Activated CD4-positive, alpha-beta memory T cell treated with anti-CD3 and anti-CD28 coated beads, Interleukin-2, amount 10 ng/mL, durations not matched to agents 7 days and 5 days (primary cell): ENCODE measurements at regions not wholly inside any gene's neighbourhood (a gene's known extent, or its start where the extent isn't known, plus 50 kb on each side); places are given as distances from the start of the nearest gene placed in this dataset.

Source experiments
- CTCF ChIA-PET: fragments of 350-600 bp; sonication (Branson Sonifier 250); formaldehyde crosslinking; loops from one replicate; lab custom pipeline; 2021; ENCODE audit warnings: antibody characterized with exemption, inconsistent platforms; lab: Charles Lee
- POLR2A ChIA-PET: fragments of 350-600 bp; sonication (Branson Sonifier 250); formaldehyde crosslinking; loops from one replicate; lab custom pipeline; 2021; ENCODE audit warnings: antibody characterized with exemption; lab: Charles Lee
- DNase-seq: peaks from one replicate; pipeline ENCODE4 v3.0.0-alpha.2; 2020
- H3K27ac Mint-ChIP-seq: one replicate; pipeline ENCODE4 v1.8.0; 2021; ENCODE audit warnings: mild to moderate bottlenecking, mixed read lengths
- H3K27me3 Mint-ChIP-seq: one replicate; pipeline ENCODE4 v1.8.0; 2021; ENCODE audit warnings: mixed read lengths
- H3K36me3 Mint-ChIP-seq: one replicate; pipeline ENCODE4 v1.8.0; 2021; ENCODE audit warnings: low read depth, mixed read lengths
- H3K4me1 Mint-ChIP-seq: one replicate; pipeline ENCODE4 v1.8.0; 2021; ENCODE audit warnings: mixed read lengths
- H3K4me3 Mint-ChIP-seq: one replicate; pipeline ENCODE4 v1.8.0; 2021; ENCODE audit warnings: mild to moderate bottlenecking, mixed read lengths
- H3K9me3 Mint-ChIP-seq: one replicate; pipeline ENCODE4 v1.8.0; 2021; ENCODE audit warnings: mixed read lengths

DNA sequence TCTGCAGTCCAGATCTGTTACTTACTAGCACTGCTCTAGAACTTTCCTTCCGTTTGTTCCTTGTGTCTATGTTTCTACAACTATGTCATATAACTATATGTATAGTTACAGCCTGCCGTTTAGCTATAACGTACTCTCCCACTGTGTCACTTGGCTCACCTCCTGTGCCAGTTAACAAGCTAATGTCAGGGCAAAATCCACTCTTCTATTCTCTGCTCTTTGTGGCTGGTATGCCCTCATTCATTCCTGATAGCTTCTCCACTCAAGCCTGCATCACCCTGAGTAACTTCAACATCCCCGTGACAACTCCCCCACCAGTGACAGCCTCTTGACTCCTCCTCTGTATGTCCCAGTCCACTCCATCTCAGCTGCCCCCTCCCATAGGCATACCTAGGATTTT lies 229.2 kb downstream of the TJP1 start:
- CTCF ChIA-PET, result no interaction called here
- Mint-ChIP-seq H3K27ac (no peak overlapping the region), H3K36me3 (no peaks in the 10 kb centered on the region), H3K27me3 (no peaks in the 10 kb centered on the region), H3K4me1 (no peaks in the 10 kb centered on the region), H3K9me3 (no peaks in the 10 kb centered on the region), H3K4me3 (no peak overlapping the region)
- no peak for DNase-seq
- POLR2A ChIA-PET, result no interaction called here

GRCh38 chr15:29590701-29591100 lies 231.6 kb downstream of the TJP1 start:
- H3K9me3 Mint-ChIP-seq, result peaks cover 2% of the 10 kb centered on the region
- CTCF ChIA-PET, result no interaction called here
- H3K4me1 Mint-ChIP-seq, result no peaks in the 10 kb centered on the region
- H3K27me3 Mint-ChIP-seq, result no peaks in the 10 kb centered on the region
- DNase-seq, result no peak
- H3K4me3 Mint-ChIP-seq, result no peak overlapping the region
- H3K36me3 Mint-ChIP-seq, result no peaks in the 10 kb centered on the region
- H3K27ac Mint-ChIP-seq, result no peak overlapping the region
- POLR2A ChIA-PET, result no interaction called here

GRCh38 chr15:29589975-29590374 lies 232.3 kb downstream of the TJP1 start:
- ChIA-PET CTCF (no interaction called here), POLR2A (no interaction called here)
- Mint-ChIP-seq H3K4me3 (no peak overlapping the region), H3K27ac (no peak overlapping the region), H3K9me3 (peaks cover 2% of the 10 kb centered on the region), H3K27me3 (no peaks in the 10 kb centered on the region), H3K36me3 (no peaks in the 10 kb centered on the region), H3K4me1 (no peaks in the 10 kb centered on the region)
- no peak for DNase-seq

DNA sequence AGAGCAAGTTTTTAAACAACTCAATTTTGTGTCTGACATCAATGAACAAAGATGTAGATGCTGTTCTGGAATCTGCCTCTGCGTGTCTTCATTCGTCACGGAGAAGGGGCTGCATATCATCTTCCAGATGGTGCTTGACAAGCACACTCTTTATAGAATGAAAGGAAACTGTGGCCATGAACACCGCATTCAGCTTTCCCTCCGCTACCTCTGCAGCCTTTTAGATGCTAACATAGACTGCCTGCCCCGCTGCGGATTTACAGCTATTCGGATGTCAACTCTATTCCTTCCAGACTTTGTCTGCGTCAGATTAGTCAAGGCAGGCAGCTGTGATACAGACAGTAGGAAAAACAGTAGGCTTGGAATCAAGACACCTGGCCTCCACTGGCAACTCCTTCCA lies 232.9 kb downstream of the TJP1 start:
- CTCF ChIA-PET, result no interaction called here
- Mint-ChIP-seq H3K4me1 (no peaks in the 10 kb centered on the region), H3K4me3 (no peak overlapping the region), H3K36me3 (no peaks in the 10 kb centered on the region), H3K27me3 (no peaks in the 10 kb centered on the region), H3K9me3 (peaks cover 3% of the 10 kb centered on the region), H3K27ac (no peak overlapping the region)
- POLR2A ChIA-PET, result no interaction called here
- DNase-seq, result no peak

- CTCF ChIA-PET, result no interaction called here
- peaks cover 39% of the 10 kb centered on the region for H3K27me3 Mint-ChIP-seq
- no peak overlapping the region for H3K27ac Mint-ChIP-seq
- DNase-seq, result no peak
- H3K36me3 Mint-ChIP-seq, result peaks cover 4% of the 10 kb centered on the region
- H3K4me3 Mint-ChIP-seq, result no peak overlapping the region
- POLR2A ChIA-PET, result no interaction called here
- H3K4me1 Mint-ChIP-seq, result peaks cover 6% of the 10 kb centered on the region
- H3K9me3 Mint-ChIP-seq, result no peaks in the 10 kb centered on the region
Measured at GRCh38 chr15:29573197-29573838, 248.9 kb downstream of the TJP1 start.

GRCh38 chr15:29571792-29572431 lies 250.4 kb downstream of the TJP1 start:
- Mint-ChIP-seq H3K9me3 (no peaks in the 10 kb centered on the region), H3K27ac (no peak overlapping the region), H3K36me3 (peaks cover 4% of the 10 kb centered on the region), H3K4me3 (peak overlapping the region; percentile 8), H3K27me3 (peaks cover 51% of the 10 kb centered on the region), H3K4me1 (peaks cover 6% of the 10 kb centered on the region)
- no peak for DNase-seq
- ChIA-PET CTCF (no interaction called here), POLR2A (no interaction called here)

GRCh38 chr15:29570948-29571791 lies 251.1 kb downstream of the TJP1 start:
- ChIA-PET POLR2A (no interaction called here), CTCF (no interaction called here)
- H3K36me3 Mint-ChIP-seq, result peaks cover 4% of the 10 kb centered on the region
- H3K27me3 Mint-ChIP-seq, result peaks cover 51% of the 10 kb centered on the region
- no peaks in the 10 kb centered on the region for H3K9me3 Mint-ChIP-seq
- H3K4me3 Mint-ChIP-seq, result peak overlapping the region; percentile 8
- H3K27ac Mint-ChIP-seq, result no peak overlapping the region
- no peak for DNase-seq
- H3K4me1 Mint-ChIP-seq, result peaks cover 6% of the 10 kb centered on the region

DNA sequence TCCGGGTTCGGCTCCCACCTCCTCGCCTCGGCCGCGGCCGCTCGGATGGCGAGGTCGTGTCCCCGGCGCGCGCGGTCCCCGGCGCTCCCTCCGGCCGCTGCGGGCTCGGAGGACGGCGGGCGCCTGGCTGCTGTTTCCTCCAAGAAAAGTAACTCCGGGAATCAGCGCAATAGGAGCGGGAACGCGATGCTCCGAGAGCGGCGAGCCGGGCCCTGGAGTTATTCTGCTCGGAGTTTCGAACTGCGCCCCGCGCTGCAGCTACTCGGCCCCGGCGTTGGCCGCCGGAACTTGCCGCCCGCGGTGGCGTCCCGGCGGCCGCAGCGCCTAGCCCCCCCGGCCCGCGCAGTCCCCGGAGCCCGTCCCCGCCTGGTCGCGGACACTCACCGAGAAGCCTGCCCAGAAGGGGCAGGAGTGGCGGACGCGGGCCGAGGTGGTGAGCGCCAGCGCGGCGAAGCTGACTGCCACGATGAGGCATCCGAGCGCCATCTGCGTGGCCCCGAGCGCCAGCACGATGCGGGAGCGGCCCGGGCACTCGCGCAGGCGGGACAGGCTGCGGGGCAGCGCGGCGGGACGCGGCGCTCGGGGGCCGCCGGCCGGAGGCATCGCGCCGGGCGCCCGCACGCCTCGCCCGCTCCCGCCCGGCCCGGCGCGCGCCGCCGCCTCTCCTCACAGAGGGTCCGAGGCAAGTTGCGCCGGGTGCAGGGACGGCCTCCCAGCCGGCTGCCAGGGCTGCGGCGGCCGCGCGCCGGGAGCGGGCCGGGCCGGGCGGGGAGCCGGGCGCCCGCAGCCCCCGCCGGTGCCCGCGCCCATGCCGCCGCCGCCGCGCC lies 251.9 kb downstream of the TJP1 start:
- Mint-ChIP-seq H3K36me3 (peaks cover 4% of the 10 kb centered on the region), H3K27ac (no peak overlapping the region), H3K4me3 (no peak overlapping the region), H3K27me3 (peaks cover 51% of the 10 kb centered on the region), H3K9me3 (no peaks in the 10 kb centered on the region), H3K4me1 (peaks cover 6% of the 10 kb centered on the region)
- DNase-seq, result no peak
- ChIA-PET CTCF (no interaction called here), POLR2A (no interaction called here)

- DNase-seq, result no peak
- Mint-ChIP-seq H3K27me3 (peaks cover 51% of the 10 kb centered on the region), H3K36me3 (peaks cover 4% of the 10 kb centered on the region), H3K9me3 (no peaks in the 10 kb centered on the region), H3K27ac (no peak overlapping the region), H3K4me3 (no peak overlapping the region), H3K4me1 (peaks cover 6% of the 10 kb centered on the region)
- ChIA-PET CTCF (no interaction called here), POLR2A (no interaction called here)
Measured at GRCh38 chr15:29569533-29570092, 252.7 kb downstream of the TJP1 start.

DNA sequence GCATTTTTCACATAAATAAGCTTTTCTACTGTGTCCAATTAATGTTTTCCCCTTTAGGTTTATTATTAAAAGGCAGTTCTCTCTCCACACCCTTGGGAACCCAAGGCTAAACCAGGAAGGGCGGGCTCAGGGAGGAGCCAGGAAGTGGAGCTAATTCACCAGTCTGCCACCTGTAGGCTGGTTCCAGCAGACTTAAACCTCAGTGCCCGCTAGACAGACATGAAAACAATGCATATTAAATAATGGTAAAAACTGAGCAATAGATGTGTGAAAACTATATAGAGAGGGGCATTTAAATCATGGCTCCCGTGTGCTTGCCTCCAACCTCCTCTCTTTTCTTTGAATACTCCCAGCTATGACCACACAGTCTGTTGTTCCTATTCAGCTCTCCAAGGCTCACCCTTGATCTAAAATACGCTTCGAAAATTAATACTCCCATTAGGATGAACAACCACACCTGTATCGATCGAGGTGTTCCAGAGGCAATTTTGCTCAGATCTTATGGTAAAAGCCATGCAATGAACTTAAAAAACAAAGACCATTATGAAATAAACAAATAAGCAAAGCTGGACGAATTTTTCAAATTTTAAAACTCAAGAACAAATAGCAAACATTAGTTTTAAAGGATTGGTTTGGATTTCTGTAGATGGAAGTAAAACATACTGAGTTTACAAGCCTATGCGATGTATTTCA lies 253.3 kb downstream of the TJP1 start:
- peaks cover 47% of the 10 kb centered on the region for H3K27me3 Mint-ChIP-seq
- no peak overlapping the region for H3K4me3 Mint-ChIP-seq
- H3K36me3 Mint-ChIP-seq, result peaks cover 4% of the 10 kb centered on the region
- ChIA-PET POLR2A (no interaction called here), CTCF (interaction anchor here (1.6 kb wide), 1 partner anchor 467 kb away, joined by 4 read pairs; no protein-coding TSS in a partner anchor)
- no peak overlapping the region for H3K27ac Mint-ChIP-seq
- no peak for DNase-seq
- H3K9me3 Mint-ChIP-seq, result no peaks in the 10 kb centered on the region
- peaks cover 6% of the 10 kb centered on the region for H3K4me1 Mint-ChIP-seq

- peaks cover 4% of the 10 kb centered on the region for H3K36me3 Mint-ChIP-seq
- H3K27me3 Mint-ChIP-seq, result peaks cover 35% of the 10 kb centered on the region
Measured at GRCh38 chr15:29567336-29567735, 254.9 kb downstream of the TJP1 start.

DNA sequence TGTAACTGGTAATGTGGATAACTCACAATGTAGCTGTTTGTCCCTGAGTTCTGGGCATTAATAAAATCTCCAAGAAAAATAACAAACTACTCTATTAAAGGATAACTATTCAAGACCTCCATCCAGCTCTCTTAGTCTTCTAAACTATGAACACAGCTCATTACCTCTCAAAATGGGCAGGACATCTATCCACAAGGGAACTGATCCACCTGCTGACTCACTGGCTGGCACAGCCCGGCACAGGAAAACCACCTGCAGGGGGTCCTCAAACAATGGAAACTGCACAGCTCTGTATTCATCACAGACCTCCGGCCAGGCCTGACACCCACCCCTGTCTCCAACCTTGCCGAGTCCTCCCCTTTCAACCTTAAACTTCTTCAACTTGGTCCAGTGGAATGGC lies 255.4 kb downstream of the TJP1 start:
- H3K36me3 Mint-ChIP-seq, result peaks cover 4% of the 10 kb centered on the region
- H3K4me1 Mint-ChIP-seq, result peaks cover 6% of the 10 kb centered on the region
- H3K4me3 Mint-ChIP-seq, result no peak overlapping the region
- POLR2A ChIA-PET, result no interaction called here
- no peaks in the 10 kb centered on the region for H3K9me3 Mint-ChIP-seq
- H3K27ac Mint-ChIP-seq, result no peak overlapping the region
- peaks cover 31% of the 10 kb centered on the region for H3K27me3 Mint-ChIP-seq
- DNase-seq, result no peak
- CTCF ChIA-PET, result no interaction called here

More at GRCh38 chr15:29567336-29567735, 254.9 kb downstream of the TJP1 start:
- ChIA-PET CTCF (no interaction called here), POLR2A (no interaction called here)
- Mint-ChIP-seq H3K4me3 (no peak overlapping the region), H3K9me3 (no peaks in the 10 kb centered on the region), H3K4me1 (peaks cover 6% of the 10 kb centered on the region), H3K27ac (no peak overlapping the region)
- DNase-seq, result no peak
